ENCODE measurements at regions not wholly inside any gene's neighbourhood (a gene's known extent, or its start where the extent isn't known, plus 50 kb on each side); places are given as distances from the start of the nearest gene placed in this dataset.
A peak's percentile ranks its signal among the peaks of the same experiment; 100 is the strongest.

DNA sequence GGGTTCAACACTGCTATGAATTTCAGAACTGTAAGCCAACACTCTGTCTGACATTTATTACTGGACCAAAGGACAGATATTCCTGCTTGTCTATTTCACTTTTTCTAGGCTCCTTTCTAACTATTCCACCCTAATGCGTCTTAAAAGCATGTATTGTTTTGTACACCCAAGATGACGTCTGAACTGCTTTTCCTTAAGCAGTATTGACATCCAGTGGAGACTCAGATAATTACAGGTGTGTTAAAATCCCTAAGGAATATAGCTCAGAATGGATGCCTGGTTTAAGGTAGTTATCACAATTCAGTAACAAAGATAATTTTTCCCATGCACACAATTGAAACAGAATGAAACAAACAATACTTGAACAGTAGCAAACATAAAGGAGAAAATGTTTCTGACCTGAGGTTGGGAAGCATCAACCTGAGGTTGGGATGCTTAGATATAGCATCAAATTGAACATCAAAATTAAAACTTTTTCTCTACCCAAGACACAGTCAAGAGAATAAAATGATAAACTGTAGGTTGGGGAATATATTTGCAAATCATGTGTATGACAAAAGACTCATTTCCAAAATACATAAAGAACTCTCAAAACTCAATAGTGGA lies 93.7 kb upstream of the PTPRR start:
- no peaks in the 10 kb centered on the region for H3K4me1 ChIP-seq (ENCODE audit: insufficient read depth)
- H3K27ac Mint-ChIP-seq = no peak overlapping the region
- no peaks in the 10 kb centered on the region for H3K9me2 ChIP-seq (ENCODE audit: insufficient read depth)
- no peaks in the 10 kb centered on the region for H3F3A ChIP-seq (replicated peaks; ENCODE audit: low read depth)
- peaks cover 2% of the 10 kb centered on the region; the same call in 2 of the 3 replicates for H3K9me3 Mint-ChIP-seq
- no peaks in the 10 kb centered on the region for H3K36me3 Mint-ChIP-seq (ENCODE audit: low read depth)
- TF ChIP-seq, protein P1, sequence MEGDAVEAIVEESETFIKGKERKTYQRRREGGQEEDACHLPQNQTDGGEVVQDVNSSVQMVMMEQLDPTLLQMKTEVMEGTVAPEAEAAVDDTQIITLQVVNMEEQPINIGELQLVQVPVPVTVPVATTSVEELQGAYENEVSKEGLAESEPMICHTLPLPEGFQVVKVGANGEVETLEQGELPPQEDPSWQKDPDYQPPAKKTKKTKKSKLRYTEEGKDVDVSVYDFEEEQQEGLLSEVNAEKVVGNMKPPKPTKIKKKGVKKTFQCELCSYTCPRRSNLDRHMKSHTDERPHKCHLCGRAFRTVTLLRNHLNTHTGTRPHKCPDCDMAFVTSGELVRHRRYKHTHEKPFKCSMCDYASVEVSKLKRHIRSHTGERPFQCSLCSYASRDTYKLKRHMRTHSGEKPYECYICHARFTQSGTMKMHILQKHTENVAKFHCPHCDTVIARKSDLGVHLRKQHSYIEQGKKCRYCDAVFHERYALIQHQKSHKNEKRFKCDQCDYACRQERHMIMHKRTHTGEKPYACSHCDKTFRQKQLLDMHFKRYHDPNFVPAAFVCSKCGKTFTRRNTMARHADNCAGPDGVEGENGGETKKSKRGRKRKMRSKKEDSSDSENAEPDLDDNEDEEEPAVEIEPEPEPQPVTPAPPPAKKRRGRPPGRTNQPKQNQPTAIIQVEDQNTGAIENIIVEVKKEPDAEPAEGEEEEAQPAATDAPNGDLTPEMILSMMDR (conservative IDR thresholded peaks at IDR 0.05; ENCODE audit: low read depth in 2 of 2) = peak; percentile 75 to 81
- TF ChIP-seq, protein P2, sequence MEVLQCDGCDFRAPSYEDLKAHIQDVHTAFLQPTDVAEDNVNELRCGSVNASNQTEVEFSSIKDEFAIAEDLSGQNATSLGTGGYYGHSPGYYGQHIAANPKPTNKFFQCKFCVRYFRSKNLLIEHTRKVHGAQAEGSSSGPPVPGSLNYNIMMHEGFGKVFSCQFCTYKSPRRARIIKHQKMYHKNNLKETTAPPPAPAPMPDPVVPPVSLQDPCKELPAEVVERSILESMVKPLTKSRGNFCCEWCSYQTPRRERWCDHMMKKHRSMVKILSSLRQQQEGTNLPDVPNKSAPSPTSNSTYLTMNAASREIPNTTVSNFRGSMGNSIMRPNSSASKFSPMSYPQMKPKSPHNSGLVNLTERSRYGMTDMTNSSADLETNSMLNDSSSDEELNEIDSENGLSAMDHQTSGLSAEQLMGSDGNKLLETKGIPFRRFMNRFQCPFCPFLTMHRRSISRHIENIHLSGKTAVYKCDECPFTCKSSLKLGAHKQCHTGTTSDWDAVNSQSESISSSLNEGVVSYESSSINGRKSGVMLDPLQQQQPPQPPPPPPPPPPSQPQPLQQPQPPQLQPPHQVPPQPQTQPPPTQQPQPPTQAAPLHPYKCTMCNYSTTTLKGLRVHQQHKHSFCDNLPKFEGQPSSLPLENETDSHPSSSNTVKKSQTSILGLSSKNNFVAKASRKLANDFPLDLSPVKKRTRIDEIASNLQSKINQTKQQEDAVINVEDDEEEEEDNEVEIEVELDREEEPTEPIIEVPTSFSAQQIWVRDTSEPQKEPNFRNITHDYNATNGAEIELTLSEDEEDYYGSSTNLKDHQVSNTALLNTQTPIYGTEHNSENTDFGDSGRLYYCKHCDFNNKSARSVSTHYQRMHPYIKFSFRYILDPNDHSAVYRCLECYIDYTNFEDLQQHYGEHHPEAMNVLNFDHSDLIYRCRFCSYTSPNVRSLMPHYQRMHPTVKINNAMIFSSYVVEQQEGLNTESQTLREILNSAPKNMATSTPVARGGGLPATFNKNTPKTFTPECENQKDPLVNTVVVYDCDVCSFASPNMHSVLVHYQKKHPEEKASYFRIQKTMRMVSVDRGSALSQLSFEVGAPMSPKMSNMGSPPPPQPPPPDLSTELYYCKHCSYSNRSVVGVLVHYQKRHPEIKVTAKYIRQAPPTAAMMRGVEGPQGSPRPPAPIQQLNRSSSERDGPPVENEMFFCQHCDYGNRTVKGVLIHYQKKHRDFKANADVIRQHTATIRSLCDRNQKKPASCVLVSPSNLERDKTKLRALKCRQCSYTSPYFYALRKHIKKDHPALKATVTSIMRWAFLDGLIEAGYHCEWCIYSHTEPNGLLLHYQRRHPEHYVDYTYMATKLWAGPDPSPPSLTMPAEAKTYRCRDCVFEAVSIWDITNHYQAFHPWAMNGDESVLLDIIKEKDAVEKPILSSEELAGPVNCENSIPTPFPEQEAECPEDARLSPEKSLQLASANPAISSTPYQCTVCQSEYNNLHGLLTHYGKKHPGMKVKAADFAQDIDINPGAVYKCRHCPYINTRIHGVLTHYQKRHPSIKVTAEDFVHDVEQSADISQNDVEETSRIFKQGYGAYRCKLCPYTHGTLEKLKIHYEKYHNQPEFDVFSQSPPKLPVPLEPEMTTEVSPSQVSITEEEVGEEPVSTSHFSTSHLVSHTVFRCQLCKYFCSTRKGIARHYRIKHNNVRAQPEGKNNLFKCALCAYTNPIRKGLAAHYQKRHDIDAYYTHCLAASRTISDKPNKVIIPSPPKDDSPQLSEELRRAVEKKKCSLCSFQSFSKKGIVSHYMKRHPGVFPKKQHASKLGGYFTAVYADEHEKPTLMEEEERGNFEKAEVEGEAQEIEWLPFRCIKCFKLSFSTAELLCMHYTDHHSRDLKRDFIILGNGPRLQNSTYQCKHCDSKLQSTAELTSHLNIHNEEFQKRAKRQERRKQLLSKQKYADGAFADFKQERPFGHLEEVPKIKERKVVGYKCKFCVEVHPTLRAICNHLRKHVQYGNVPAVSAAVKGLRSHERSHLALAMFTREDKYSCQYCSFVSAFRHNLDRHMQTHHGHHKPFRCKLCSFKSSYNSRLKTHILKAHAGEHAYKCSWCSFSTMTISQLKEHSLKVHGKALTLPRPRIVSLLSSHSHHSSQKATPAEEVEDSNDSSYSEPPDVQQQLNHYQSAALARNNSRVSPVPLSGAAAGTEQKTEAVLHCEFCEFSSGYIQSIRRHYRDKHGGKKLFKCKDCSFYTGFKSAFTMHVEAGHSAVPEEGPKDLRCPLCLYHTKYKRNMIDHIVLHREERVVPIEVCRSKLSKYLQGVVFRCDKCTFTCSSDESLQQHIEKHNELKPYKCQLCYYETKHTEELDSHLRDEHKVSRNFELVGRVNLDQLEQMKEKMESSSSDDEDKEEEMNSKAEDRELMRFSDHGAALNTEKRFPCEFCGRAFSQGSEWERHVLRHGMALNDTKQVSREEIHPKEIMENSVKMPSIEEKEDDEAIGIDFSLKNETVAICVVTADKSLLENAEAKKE (CRISPR knock-in tag; IDR thresholded peaks at IDR 0.05) = no peak
- H3K4me3 Mint-ChIP-seq = no peak overlapping the region
- H3K4me1 Mint-ChIP-seq = no peaks in the 10 kb centered on the region
- ATAC-seq (peak; percentile 65), DNase-seq (ENCODE audit: low spot score) (peak; percentile 64)
- H3K27me3 ChIP-seq (ENCODE audit: insufficient read depth) = no peaks in the 10 kb centered on the region
- no peak overlapping the region for H3K4me3 ChIP-seq
- no peaks in the 10 kb centered on the region for H3K27me3 Mint-ChIP-seq (ENCODE audit: insufficient read depth, low read depth, poor library complexity)
- H3K36me3 ChIP-seq (ENCODE audit: insufficient read depth) = no peaks in the 10 kb centered on the region
- H3K79me2 ChIP-seq (replicated peaks; ENCODE audit: insufficient read depth) = no peaks in the 10 kb centered on the region
- no peak overlapping the region for H3K27ac ChIP-seq (ENCODE audit: low read depth)
- no peak overlapping the region for H3K4me2 ChIP-seq
- no peaks in the 10 kb centered on the region for H4K20me1 ChIP-seq (replicated peaks; ENCODE audit: insufficient read depth)
- no peak overlapping the region for H2AFZ ChIP-seq

DNA sequence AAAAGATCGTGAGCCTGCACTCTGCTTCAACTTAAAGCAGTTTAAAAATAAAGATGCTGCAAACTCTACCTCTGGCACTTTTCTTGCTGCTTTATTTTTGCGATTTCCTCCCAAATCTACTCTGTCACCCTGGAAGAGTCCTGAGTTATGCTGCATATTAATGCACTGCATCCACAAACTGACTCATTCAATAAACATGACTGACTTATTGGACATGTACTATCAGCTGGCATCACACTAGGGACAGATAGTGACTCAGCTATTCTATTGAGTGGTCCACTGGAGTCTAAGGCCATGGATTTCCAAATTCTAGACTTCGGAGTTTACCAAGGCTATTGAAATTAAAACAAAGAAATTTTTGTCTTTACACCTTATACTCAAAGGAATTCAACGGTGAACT lies 90.7 kb upstream of the PTPRR start:
- ATAC-seq (no peak), DNase-seq (ENCODE audit: low spot score) (no peak)
- Histone ChIP-seq H2AFZ (no peak overlapping the region), H3K9me2 (ENCODE audit: insufficient read depth) (no peaks in the 10 kb centered on the region), H3K4me1 (ENCODE audit: insufficient read depth) (no peaks in the 10 kb centered on the region), H3K4me2 (no peak overlapping the region), H3K36me3 (ENCODE audit: insufficient read depth) (no peaks in the 10 kb centered on the region), H3K4me3 (no peak overlapping the region), H3F3A (replicated peaks; ENCODE audit: low read depth) (no peaks in the 10 kb centered on the region), H4K20me1 (replicated peaks; ENCODE audit: insufficient read depth) (no peaks in the 10 kb centered on the region), H3K27ac (ENCODE audit: low read depth) (no peak overlapping the region), H3K27me3 (ENCODE audit: insufficient read depth) (no peaks in the 10 kb centered on the region), H3K79me2 (replicated peaks; ENCODE audit: insufficient read depth) (no peaks in the 10 kb centered on the region)
- peak overlapping the region; percentile 2; the same call in 1 of the 2 replicates for H3K27ac Mint-ChIP-seq
- no peaks in the 10 kb centered on the region for H3K36me3 Mint-ChIP-seq (ENCODE audit: low read depth)
- no peak overlapping the region for H3K4me3 Mint-ChIP-seq
- H3K4me1 Mint-ChIP-seq = no peaks in the 10 kb centered on the region
- H3K9me3 Mint-ChIP-seq = no peaks in the 10 kb centered on the region
- no peaks in the 10 kb centered on the region for H3K27me3 Mint-ChIP-seq (ENCODE audit: insufficient read depth, low read depth, poor library complexity)
- no peak for TF ChIP-seq EZH2 (IDR thresholded peaks at IDR 0.05; ENCODE audit: low read depth, unreplicated experiment)
- TF ChIP-seq EZH2phosphoT487 (IDR thresholded peaks at IDR 0.05; ENCODE audit: unreplicated experiment) = no peak
- TF ChIP-seq STAT1 (IDR thresholded peaks at IDR 0.05; ENCODE audit: unreplicated experiment) = no peak
